GM12878 (cell line): ENCODE measurements at regions not wholly inside any gene's neighbourhood (a gene's known extent, or its start where the extent isn't known, plus 50 kb on each side); places are given as distances from the start of the nearest gene placed in this dataset.

Experiments
- ATAC-seq: fragments of 200-7000 bp; cut with Tn5 transposase; 3 replicates; pipeline ENCODE4 v1.9.1; 2020; ENCODE audit warnings: mild to moderate bottlenecking, moderate library complexity
- BruUV-seq: library from RNA; stranded (reverse); fragments of 400-500 nt; replicated peaks from 2 replicates; lab custom pipeline; 2021; lab: Mats Ljungman, UMichigan
- CTCF ChIA-PET: fragments of 300-600 bp; sonication (Branson Sonifier 250); formaldehyde crosslinking; extraction: SDS; loops from one replicate; lab custom pipeline; 2021; ENCODE audit warnings: inconsistent platforms; lab: Yijun Ruan, JAX
- POLR2A ChIA-PET: fragments of 350-600 bp; formaldehyde crosslinking; extraction: SDS; loops from one replicate; lab custom pipeline; 2021; ENCODE audit warnings: inconsistent platforms; lab: Charles Lee
- RAD21 ChIA-PET: fragments of 300-600 bp; sonication (Branson Sonifier 250); formaldehyde crosslinking; loops from one replicate; lab custom pipeline; 2023; ENCODE audit warnings: antibody characterized with exemption; ENCODE audit not compliant: unreplicated experiment; lab: Charles Lee
- SMC1A ChIA-PET: fragments of 300-600 bp; sonication (Branson Sonifier 250); formaldehyde crosslinking; loops from one replicate; lab custom pipeline; 2023; ENCODE audit not compliant: unreplicated experiment, uncharacterized antibody; lab: Charles Lee
- DNase-seq: peaks from one replicate; pipeline ENCODE4 v3.0.0-alpha.2; 2011; ENCODE audit warnings: low read depth, low spot score
- FAIRE-seq: peaks from 3 replicates; lab custom pipeline; 2011; peaks lifted over from hg19 to GRCh38; lab: Jason Lieb, UNC
- H2AFZ ChIP-seq: 2 replicates; pipeline ENCODE4 v1.6.0; 2011; ENCODE audit warnings: low read depth, low read length, control low read depth; ENCODE audit not compliant: control insufficient read depth
- H3K27ac ChIP-seq: 2 replicates; pipeline ENCODE4 v1.5.1; 2011; ENCODE audit warnings: control low read depth; ENCODE audit not compliant: control insufficient read depth, insufficient read depth
- H3K27me3 ChIP-seq, 2 experiments: replicated peaks in 1 of 2; 2 replicates each; pipeline versions ENCODE4 v1.6.0 to v1.6.1; 2011; ENCODE audit warnings: low read length in 1 of 2; ENCODE audit not compliant: control insufficient read depth in 2 of 2, insufficient read depth in 2 of 2
- H3K36me3 ChIP-seq, 2 experiments: 2 replicates each; pipeline ENCODE4 v1.5.1; 2011; ENCODE audit warnings: low read length in 1 of 2; ENCODE audit not compliant: control insufficient read depth in 2 of 2, insufficient read depth in 2 of 2
- H3K4me1 ChIP-seq: 2 replicates; pipeline ENCODE4 v1.6.1; 2011; ENCODE audit warnings: mild to moderate bottlenecking, low read length, moderate library complexity, mixed read lengths; ENCODE audit not compliant: control insufficient read depth, insufficient read depth
- H3K4me2 ChIP-seq: 2 replicates; pipeline ENCODE4 v1.6.0; 2011; ENCODE audit warnings: control low read depth; ENCODE audit not compliant: control insufficient read depth, insufficient read depth
- H3K4me3 ChIP-seq: fragments of 200-600 bp; sonication (generic); 2 replicates; pipeline ENCODE4 v1.5.1; 2016
- H3K79me2 ChIP-seq: 2 replicates; pipeline ENCODE4 v1.6.0; 2011; ENCODE audit warnings: low read length; ENCODE audit not compliant: control insufficient read depth, insufficient read depth
- H3K9ac ChIP-seq: 2 replicates; pipeline ENCODE4 v1.8.0; 2011; ENCODE audit warnings: low read length, control low read depth, mixed read lengths; ENCODE audit not compliant: control insufficient read depth, insufficient read depth
- H3K9me3 ChIP-seq: replicated peaks from 3 replicates; pipeline ENCODE4 v1.5.1; 2011; ENCODE audit warnings: mild to moderate bottlenecking, low read length; ENCODE audit not compliant: control insufficient read depth, insufficient read depth
- H4K20me1 ChIP-seq: 2 replicates; pipeline ENCODE4 v1.6.0; 2011; ENCODE audit not compliant: control insufficient read depth, insufficient read depth
- BCL11A ChIP-seq: IDR thresholded peaks from 2 replicates; pipeline ENCODE4 v1.6.1; 2011; ENCODE audit warnings: low read depth, low read length
- CBX5 ChIP-seq: sonication (generic); IDR thresholded peaks from 2 replicates; pipeline ENCODE4 v1.6.1; 2016; ENCODE audit warnings: low read depth, moderate library complexity, mild to moderate bottlenecking, inconsistent platforms
- ELK1 ChIP-seq: IDR thresholded peaks from 2 replicates; pipeline ENCODE4 v1.6.1; 2012; ENCODE audit warnings: low read depth, low read length, improper control_type of control experiment
- EP300 ChIP-seq, 2 experiments: fragments of 150-350 bp in 1 of 2; IDR thresholded peaks; 2 replicates each; pipeline ENCODE4 v1.6.1; 2011 to 2012; ENCODE audit warnings: low read depth in 2 of 2, low read length in 2 of 2, borderline replicate concordance in 1 of 2, improper control_type of control experiment in 1 of 2, inconsistent platforms in 1 of 2; ENCODE audit not compliant: control insufficient read depth in 1 of 2
- HCFC1 ChIP-seq: fragments of 150-350 bp; IDR thresholded peaks from 2 replicates; pipeline ENCODE4 v1.6.1; 2014; ENCODE audit warnings: low read length
- MEF2A ChIP-seq: IDR thresholded peaks from 2 replicates; pipeline ENCODE4 v1.6.1; 2011; ENCODE audit warnings: low read depth, mild to moderate bottlenecking, low read length, moderate library complexity; ENCODE audit not compliant: insufficient read depth
- MYB ChIP-seq: fragments of 150-350 bp; IDR thresholded peaks from 2 replicates; pipeline ENCODE4 v1.6.1; 2014; ENCODE audit warnings: mild to moderate bottlenecking, low read depth, low read length, borderline replicate concordance
- NFIC ChIP-seq: IDR thresholded peaks from 2 replicates; pipeline ENCODE4 v1.6.1; 2012; ENCODE audit warnings: low read depth, mild to moderate bottlenecking, inconsistent platforms, low read length, moderate library complexity
- PML ChIP-seq: IDR thresholded peaks from 2 replicates; pipeline ENCODE4 v1.6.1; 2012; ENCODE audit warnings: low read length, inconsistent platforms
- RB1 ChIP-seq: fragments of 450-650 bp; formaldehyde crosslinking; IDR thresholded peaks from 2 replicates; pipeline ENCODE4 v1.6.1; 2017; ENCODE audit warnings: mild to moderate bottlenecking, borderline replicate concordance
- RBBP5 ChIP-seq: fragments of 200-600 bp; sonication (generic); conservative IDR thresholded peaks from 2 replicates; pipeline ENCODE4 v1.6.1; 2016
- RCOR1 ChIP-seq: conservative IDR thresholded peaks from 2 replicates; pipeline ENCODE4 v1.6.1; 2012; ENCODE audit warnings: low read depth, low read length, improper control_type of control experiment
- RUNX3 ChIP-seq: IDR thresholded peaks from 2 replicates; pipeline ENCODE4 v1.6.1; 2012; ENCODE audit warnings: low read length, inconsistent platforms
- SIN3A ChIP-seq: IDR thresholded peaks from 2 replicates; pipeline ENCODE4 v1.6.1; 2012; ENCODE audit warnings: low read depth, low read length, improper control_type of control experiment
- SUPT20H ChIP-seq: IDR thresholded peaks from 2 replicates; pipeline ENCODE4 v1.6.1; 2011; ENCODE audit warnings: low read depth, mild to moderate bottlenecking, low read length, moderate library complexity, borderline replicate concordance; ENCODE audit not compliant: control insufficient read depth
- WGBS: methylation state at CpG from one replicate; pipeline ENCODE4 v1.1.6; 2016; ENCODE audit warnings: low lambda C conversion rate; ENCODE audit not compliant: insufficient replicate concordance, insufficient coverage; ENCODE audit errors: missing lambda C conversion rate; 5-methylcytosine and 5-hydroxymethylcytosine counted together
- in situ Hi-C: fragments of 300-500 bp; cut with MboI; formaldehyde crosslinking; loops from 9 replicates; pipeline ENCODE4 v1.14.3; 2018; ENCODE audit warnings: mixed read lengths
- intact Hi-C: fragments of 100-400 bp; cut with micrococcal nuclease; formaldehyde crosslinking; loops from one replicate; pipeline ENCODE4 v1.14.2; 2022; ENCODE audit not compliant: unreplicated experiment
- TF ChIP-seq, protein P1 (sequence below): fragments of 450-650 bp; IDR thresholded peaks from 2 replicates; pipeline ENCODE4 v1.6.1; 2016; ENCODE audit warnings: mild to moderate bottlenecking, moderate library complexity, borderline replicate concordance

DNA sequence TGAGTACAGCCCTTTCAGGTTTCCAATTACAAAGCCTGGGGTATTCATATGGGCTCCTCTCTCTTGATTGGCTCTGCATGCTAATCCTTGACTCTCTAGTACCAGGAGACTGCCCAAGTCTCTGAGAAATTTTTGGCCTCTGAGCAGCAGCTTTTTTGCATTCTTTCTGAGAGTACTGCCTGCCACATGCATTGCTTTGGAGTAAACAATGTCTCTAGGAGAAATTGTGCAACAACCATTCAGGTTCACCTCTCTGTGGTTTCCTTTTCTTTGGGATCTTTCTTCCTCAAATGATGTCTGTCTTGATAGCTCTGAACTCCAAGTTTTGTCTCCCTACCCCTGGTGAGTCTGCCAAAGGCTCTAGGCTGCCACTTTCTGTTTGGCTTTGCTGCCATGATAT lies 115.8 kb upstream of the SETBP1 start (continued):
- TF ChIP-seq ELK1: no peak
- no peak for TF ChIP-seq RUNX3

DNA sequence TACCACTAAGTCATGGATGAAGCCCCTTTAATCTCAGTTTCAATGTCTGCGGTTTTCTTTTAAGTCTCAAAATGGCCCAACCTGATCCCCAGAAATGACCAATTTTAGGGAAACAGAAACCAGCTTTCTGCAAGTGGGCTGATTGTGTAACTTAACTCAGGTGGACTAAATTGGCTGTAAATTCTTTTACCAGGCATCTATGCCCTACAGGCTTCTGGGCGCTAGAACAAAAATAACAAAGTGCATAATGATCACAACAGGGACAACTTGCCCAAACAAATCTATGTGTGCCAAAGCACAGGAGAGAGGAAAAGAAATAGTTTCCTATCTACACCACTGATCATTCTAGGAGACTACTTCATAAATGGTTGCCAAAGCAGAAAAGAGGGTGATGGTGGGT lies 112.3 kb upstream of the SETBP1 start:
- Histone ChIP-seq H4K20me1 (no peaks in the 10 kb centered on the region), H3K79me2 (no peaks in the 10 kb centered on the region), H3K4me3 (no peak overlapping the region), H3K9ac (no peak overlapping the region), H2AFZ (no peak overlapping the region), H3K4me2 (no peak overlapping the region), H3K27me3 (no peaks in the 10 kb centered on the region; a peak in 2 of 4 replicates), H3K36me3 (no peaks in the 10 kb centered on the region), H3K27ac (no peak overlapping the region), H3K4me1 (no peaks in the 10 kb centered on the region), H3K9me3 (no peaks in the 10 kb centered on the region)
- DNase-seq (no peak), FAIRE-seq (no peak), ATAC-seq (no peak)
- in situ Hi-C loops: no loop called here
- ChIA-PET POLR2A (no interaction called here), SMC1A (interaction anchor here (0.6 kb wide), 1 partner anchor 483 kb away, joined by 3 read pairs; no protein-coding TSS in a partner anchor), CTCF (no interaction called here), RAD21 (no interaction called here)
- no TSS peak for BruUV-seq
- intact Hi-C loops: no loop called here
- 28% methylated on average over 2 of the region's 2 CpGs for WGBS
- TF ChIP-seq PML: no peak
- no peak for TF ChIP-seq RCOR1
- no peak for TF ChIP-seq NFIC
- no peak for TF ChIP-seq EP300 (IDR thresholded peaks at IDR 0.05; ENCODE audit: borderline replicate concordance in 1 of 2, control insufficient read depth in 1 of 2, low read depth in 2 of 2, low read length in 2 of 2)
- TF ChIP-seq CBX5: no peak
- TF ChIP-seq, protein P1, sequence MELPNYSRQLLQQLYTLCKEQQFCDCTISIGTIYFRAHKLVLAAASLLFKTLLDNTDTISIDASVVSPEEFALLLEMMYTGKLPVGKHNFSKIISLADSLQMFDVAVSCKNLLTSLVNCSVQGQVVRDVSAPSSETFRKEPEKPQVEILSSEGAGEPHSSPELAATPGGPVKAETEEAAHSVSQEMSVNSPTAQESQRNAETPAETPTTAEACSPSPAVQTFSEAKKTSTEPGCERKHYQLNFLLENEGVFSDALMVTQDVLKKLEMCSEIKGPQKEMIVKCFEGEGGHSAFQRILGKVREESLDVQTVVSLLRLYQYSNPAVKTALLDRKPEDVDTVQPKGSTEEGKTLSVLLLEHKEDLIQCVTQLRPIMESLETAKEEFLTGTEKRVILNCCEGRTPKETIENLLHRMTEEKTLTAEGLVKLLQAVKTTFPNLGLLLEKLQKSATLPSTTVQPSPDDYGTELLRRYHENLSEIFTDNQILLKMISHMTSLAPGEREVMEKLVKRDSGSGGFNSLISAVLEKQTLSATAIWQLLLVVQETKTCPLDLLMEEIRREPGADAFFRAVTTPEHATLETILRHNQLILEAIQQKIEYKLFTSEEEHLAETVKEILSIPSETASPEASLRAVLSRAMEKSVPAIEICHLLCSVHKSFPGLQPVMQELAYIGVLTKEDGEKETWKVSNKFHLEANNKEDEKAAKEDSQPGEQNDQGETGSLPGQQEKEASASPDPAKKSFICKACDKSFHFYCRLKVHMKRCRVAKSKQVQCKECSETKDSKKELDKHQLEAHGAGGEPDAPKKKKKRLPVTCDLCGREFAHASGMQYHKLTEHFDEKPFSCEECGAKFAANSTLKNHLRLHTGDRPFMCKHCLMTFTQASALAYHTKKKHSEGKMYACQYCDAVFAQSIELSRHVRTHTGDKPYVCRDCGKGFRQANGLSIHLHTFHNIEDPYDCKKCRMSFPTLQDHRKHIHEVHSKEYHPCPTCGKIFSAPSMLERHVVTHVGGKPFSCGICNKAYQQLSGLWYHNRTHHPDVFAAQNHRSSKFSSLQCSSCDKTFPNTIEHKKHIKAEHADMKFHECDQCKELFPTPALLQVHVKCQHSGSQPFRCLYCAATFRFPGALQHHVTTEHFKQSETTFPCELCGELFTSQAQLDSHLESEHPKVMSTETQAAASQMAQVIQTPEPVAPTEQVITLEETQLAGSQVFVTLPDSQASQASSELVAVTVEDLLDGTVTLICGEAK: no peak
- TF ChIP-seq BCL11A: no peak
- TF ChIP-seq RBBP5: no peak
- no peak for TF ChIP-seq MEF2A
- no peak for TF ChIP-seq HCFC1
- no peak for TF ChIP-seq SUPT20H
- no peak for TF ChIP-seq SIN3A
- no peak for TF ChIP-seq ELK1
- no peak for TF ChIP-seq RB1
- no peak for TF ChIP-seq MYB
